GM12878 (cell line): ENCODE measurements at regions not wholly inside any gene's neighbourhood (a gene's known extent, or its start where the extent isn't known, plus 50 kb on each side); places are given as distances from the start of the nearest gene placed in this dataset.

Source experiments
- ATAC-seq: fragments of 200-7000 bp; cut with Tn5 transposase; 3 replicates; pipeline ENCODE4 v1.9.1; 2020; ENCODE audit warnings: mild to moderate bottlenecking, moderate library complexity
- BruUV-seq: library from RNA; stranded (reverse); fragments of 400-500 nt; replicated peaks from 2 replicates; lab custom pipeline; 2021; lab: Mats Ljungman, UMichigan
- CTCF ChIA-PET: fragments of 300-600 bp; sonication (Branson Sonifier 250); formaldehyde crosslinking; extraction: SDS; loops from one replicate; lab custom pipeline; 2021; ENCODE audit warnings: inconsistent platforms; lab: Yijun Ruan, JAX
- POLR2A ChIA-PET: fragments of 350-600 bp; formaldehyde crosslinking; extraction: SDS; loops from one replicate; lab custom pipeline; 2021; ENCODE audit warnings: inconsistent platforms; lab: Charles Lee
- RAD21 ChIA-PET: fragments of 300-600 bp; sonication (Branson Sonifier 250); formaldehyde crosslinking; loops from one replicate; lab custom pipeline; 2023; ENCODE audit warnings: antibody characterized with exemption; ENCODE audit not compliant: unreplicated experiment; lab: Charles Lee
- SMC1A ChIA-PET: fragments of 300-600 bp; sonication (Branson Sonifier 250); formaldehyde crosslinking; loops from one replicate; lab custom pipeline; 2023; ENCODE audit not compliant: unreplicated experiment, uncharacterized antibody; lab: Charles Lee
- DNase-seq: peaks from one replicate; pipeline ENCODE4 v3.0.0-alpha.2; 2011; ENCODE audit warnings: low read depth, low spot score
- FAIRE-seq: peaks from 3 replicates; lab custom pipeline; 2011; peaks lifted over from hg19 to GRCh38; lab: Jason Lieb, UNC
- H2AFZ ChIP-seq: 2 replicates; pipeline ENCODE4 v1.6.0; 2011; ENCODE audit warnings: low read depth, low read length, control low read depth; ENCODE audit not compliant: control insufficient read depth
- H3K27ac ChIP-seq: 2 replicates; pipeline ENCODE4 v1.5.1; 2011; ENCODE audit warnings: control low read depth; ENCODE audit not compliant: control insufficient read depth, insufficient read depth
- H3K27me3 ChIP-seq, 2 experiments: replicated peaks in 1 of 2; 2 replicates each; pipeline versions ENCODE4 v1.6.0 to v1.6.1; 2011; ENCODE audit warnings: low read length in 1 of 2; ENCODE audit not compliant: control insufficient read depth in 2 of 2, insufficient read depth in 2 of 2
- H3K36me3 ChIP-seq, 2 experiments: 2 replicates each; pipeline ENCODE4 v1.5.1; 2011; ENCODE audit warnings: low read length in 1 of 2; ENCODE audit not compliant: control insufficient read depth in 2 of 2, insufficient read depth in 2 of 2
- H3K4me1 ChIP-seq: 2 replicates; pipeline ENCODE4 v1.6.1; 2011; ENCODE audit warnings: mild to moderate bottlenecking, low read length, moderate library complexity, mixed read lengths; ENCODE audit not compliant: control insufficient read depth, insufficient read depth
- H3K4me2 ChIP-seq: 2 replicates; pipeline ENCODE4 v1.6.0; 2011; ENCODE audit warnings: control low read depth; ENCODE audit not compliant: control insufficient read depth, insufficient read depth
- H3K4me3 ChIP-seq: fragments of 200-600 bp; sonication (generic); 2 replicates; pipeline ENCODE4 v1.5.1; 2016
- H3K79me2 ChIP-seq: 2 replicates; pipeline ENCODE4 v1.6.0; 2011; ENCODE audit warnings: low read length; ENCODE audit not compliant: control insufficient read depth, insufficient read depth
- H3K9ac ChIP-seq: 2 replicates; pipeline ENCODE4 v1.8.0; 2011; ENCODE audit warnings: low read length, control low read depth, mixed read lengths; ENCODE audit not compliant: control insufficient read depth, insufficient read depth
- H3K9me3 ChIP-seq: replicated peaks from 3 replicates; pipeline ENCODE4 v1.5.1; 2011; ENCODE audit warnings: mild to moderate bottlenecking, low read length; ENCODE audit not compliant: control insufficient read depth, insufficient read depth
- H4K20me1 ChIP-seq: 2 replicates; pipeline ENCODE4 v1.6.0; 2011; ENCODE audit not compliant: control insufficient read depth, insufficient read depth
- ASH2L ChIP-seq: fragments of 300-600, 200-600 bp; sonication (generic); IDR thresholded peaks from 2 replicates; pipeline ENCODE4 v1.6.1; 2017; ENCODE audit warnings: low read depth, mild to moderate bottlenecking, borderline replicate concordance
- BMI1 ChIP-seq: fragments of 450-650 bp; IDR thresholded peaks from 2 replicates; pipeline ENCODE4 v1.6.1; 2016; ENCODE audit warnings: mild to moderate bottlenecking, moderate library complexity, borderline replicate concordance
- BRCA1 ChIP-seq: IDR thresholded peaks from 2 replicates; pipeline ENCODE4 v1.6.1; 2011; ENCODE audit warnings: low read depth, low read length, improper control_type of control experiment
- CREB1 ChIP-seq: IDR thresholded peaks from 2 replicates; pipeline ENCODE4 v1.6.1; 2012; ENCODE audit warnings: low read depth, mild to moderate bottlenecking, inconsistent platforms
- FOXK2 ChIP-seq: fragments of 450-650 bp; IDR thresholded peaks from 2 replicates; pipeline ENCODE4 v1.6.1; 2017; ENCODE audit warnings: mild to moderate bottlenecking, moderate library complexity
- GATAD2B ChIP-seq: fragments of 450-650 bp; conservative IDR thresholded peaks from 2 replicates; pipeline ENCODE4 v1.6.1; 2017; ENCODE audit warnings: low read depth, mild to moderate bottlenecking, moderate library complexity
- JUNB ChIP-seq: IDR thresholded peaks from 2 replicates; pipeline ENCODE4 v1.6.1; 2016; ENCODE audit warnings: antibody characterized with exemption, mild to moderate bottlenecking
- LARP7 ChIP-seq: fragments of 450-650 bp; IDR thresholded peaks from 2 replicates; pipeline ENCODE4 v1.6.1; 2017; ENCODE audit warnings: mild to moderate bottlenecking
- PAX5 ChIP-seq: IDR thresholded peaks from 2 replicates; pipeline ENCODE4 v1.6.1; 2011; ENCODE audit warnings: low read depth, low read length, borderline replicate concordance
- POLR2AphosphoS2 ChIP-seq: IDR thresholded peaks from 2 replicates; pipeline ENCODE4 v1.6.1; 2011; ENCODE audit warnings: low read depth, mild to moderate bottlenecking, low read length, improper control_type of control experiment, moderate library complexity
- RB1 ChIP-seq: fragments of 450-650 bp; formaldehyde crosslinking; IDR thresholded peaks from 2 replicates; pipeline ENCODE4 v1.6.1; 2017; ENCODE audit warnings: mild to moderate bottlenecking, borderline replicate concordance
- RCOR1 ChIP-seq: conservative IDR thresholded peaks from 2 replicates; pipeline ENCODE4 v1.6.1; 2012; ENCODE audit warnings: low read depth, low read length, improper control_type of control experiment
- ZBED1 ChIP-seq: IDR thresholded peaks from 2 replicates; pipeline ENCODE4 v1.6.1; 2016; ENCODE audit warnings: borderline replicate concordance
- WGBS: methylation state at CpG from one replicate; pipeline ENCODE4 v1.1.6; 2016; ENCODE audit warnings: low lambda C conversion rate; ENCODE audit not compliant: insufficient replicate concordance, insufficient coverage; ENCODE audit errors: missing lambda C conversion rate; 5-methylcytosine and 5-hydroxymethylcytosine counted together
- in situ Hi-C: fragments of 300-500 bp; cut with MboI; formaldehyde crosslinking; loops from 9 replicates; pipeline ENCODE4 v1.14.3; 2018; ENCODE audit warnings: mixed read lengths
- intact Hi-C: fragments of 100-400 bp; cut with micrococcal nuclease; formaldehyde crosslinking; loops from one replicate; pipeline ENCODE4 v1.14.2; 2022; ENCODE audit not compliant: unreplicated experiment
- TF ChIP-seq, protein P1 (sequence below): fragments of 450-650 bp; IDR thresholded peaks from 2 replicates; pipeline ENCODE4 v1.6.1; 2017; ENCODE audit warnings: antibody characterized with exemption, mild to moderate bottlenecking, moderate library complexity
- TF ChIP-seq, protein P2 (sequence below): fragments of 450-650 bp; IDR thresholded peaks from 2 replicates; pipeline ENCODE4 v1.6.1; 2016; ENCODE audit warnings: mild to moderate bottlenecking, moderate library complexity, borderline replicate concordance

GRCh38 chr13:55615081-55615480 is 1525.6 kb upstream of the PRR20A start:
- TF ChIP-seq ASH2L: no peak
- TF ChIP-seq GATAD2B: no peak
- no peak for TF ChIP-seq LARP7
- TF ChIP-seq RCOR1: no peak
- no peak for TF ChIP-seq JUNB
- no peak for TF ChIP-seq PAX5
- TF ChIP-seq, protein P1, sequence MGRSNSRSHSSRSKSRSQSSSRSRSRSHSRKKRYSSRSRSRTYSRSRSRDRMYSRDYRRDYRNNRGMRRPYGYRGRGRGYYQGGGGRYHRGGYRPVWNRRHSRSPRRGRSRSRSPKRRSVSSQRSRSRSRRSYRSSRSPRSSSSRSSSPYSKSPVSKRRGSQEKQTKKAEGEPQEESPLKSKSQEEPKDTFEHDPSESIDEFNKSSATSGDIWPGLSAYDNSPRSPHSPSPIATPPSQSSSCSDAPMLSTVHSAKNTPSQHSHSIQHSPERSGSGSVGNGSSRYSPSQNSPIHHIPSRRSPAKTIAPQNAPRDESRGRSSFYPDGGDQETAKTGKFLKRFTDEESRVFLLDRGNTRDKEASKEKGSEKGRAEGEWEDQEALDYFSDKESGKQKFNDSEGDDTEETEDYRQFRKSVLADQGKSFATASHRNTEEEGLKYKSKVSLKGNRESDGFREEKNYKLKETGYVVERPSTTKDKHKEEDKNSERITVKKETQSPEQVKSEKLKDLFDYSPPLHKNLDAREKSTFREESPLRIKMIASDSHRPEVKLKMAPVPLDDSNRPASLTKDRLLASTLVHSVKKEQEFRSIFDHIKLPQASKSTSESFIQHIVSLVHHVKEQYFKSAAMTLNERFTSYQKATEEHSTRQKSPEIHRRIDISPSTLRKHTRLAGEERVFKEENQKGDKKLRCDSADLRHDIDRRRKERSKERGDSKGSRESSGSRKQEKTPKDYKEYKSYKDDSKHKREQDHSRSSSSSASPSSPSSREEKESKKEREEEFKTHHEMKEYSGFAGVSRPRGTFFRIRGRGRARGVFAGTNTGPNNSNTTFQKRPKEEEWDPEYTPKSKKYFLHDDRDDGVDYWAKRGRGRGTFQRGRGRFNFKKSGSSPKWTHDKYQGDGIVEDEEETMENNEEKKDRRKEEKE: no peak
- no peak for TF ChIP-seq FOXK2
- no peak for TF ChIP-seq CREB1
- no peak for TF ChIP-seq ZBED1
- TF ChIP-seq POLR2AphosphoS2: no peak
- no peak for TF ChIP-seq BRCA1
- no peak for TF ChIP-seq BMI1
- TF ChIP-seq, protein P2, sequence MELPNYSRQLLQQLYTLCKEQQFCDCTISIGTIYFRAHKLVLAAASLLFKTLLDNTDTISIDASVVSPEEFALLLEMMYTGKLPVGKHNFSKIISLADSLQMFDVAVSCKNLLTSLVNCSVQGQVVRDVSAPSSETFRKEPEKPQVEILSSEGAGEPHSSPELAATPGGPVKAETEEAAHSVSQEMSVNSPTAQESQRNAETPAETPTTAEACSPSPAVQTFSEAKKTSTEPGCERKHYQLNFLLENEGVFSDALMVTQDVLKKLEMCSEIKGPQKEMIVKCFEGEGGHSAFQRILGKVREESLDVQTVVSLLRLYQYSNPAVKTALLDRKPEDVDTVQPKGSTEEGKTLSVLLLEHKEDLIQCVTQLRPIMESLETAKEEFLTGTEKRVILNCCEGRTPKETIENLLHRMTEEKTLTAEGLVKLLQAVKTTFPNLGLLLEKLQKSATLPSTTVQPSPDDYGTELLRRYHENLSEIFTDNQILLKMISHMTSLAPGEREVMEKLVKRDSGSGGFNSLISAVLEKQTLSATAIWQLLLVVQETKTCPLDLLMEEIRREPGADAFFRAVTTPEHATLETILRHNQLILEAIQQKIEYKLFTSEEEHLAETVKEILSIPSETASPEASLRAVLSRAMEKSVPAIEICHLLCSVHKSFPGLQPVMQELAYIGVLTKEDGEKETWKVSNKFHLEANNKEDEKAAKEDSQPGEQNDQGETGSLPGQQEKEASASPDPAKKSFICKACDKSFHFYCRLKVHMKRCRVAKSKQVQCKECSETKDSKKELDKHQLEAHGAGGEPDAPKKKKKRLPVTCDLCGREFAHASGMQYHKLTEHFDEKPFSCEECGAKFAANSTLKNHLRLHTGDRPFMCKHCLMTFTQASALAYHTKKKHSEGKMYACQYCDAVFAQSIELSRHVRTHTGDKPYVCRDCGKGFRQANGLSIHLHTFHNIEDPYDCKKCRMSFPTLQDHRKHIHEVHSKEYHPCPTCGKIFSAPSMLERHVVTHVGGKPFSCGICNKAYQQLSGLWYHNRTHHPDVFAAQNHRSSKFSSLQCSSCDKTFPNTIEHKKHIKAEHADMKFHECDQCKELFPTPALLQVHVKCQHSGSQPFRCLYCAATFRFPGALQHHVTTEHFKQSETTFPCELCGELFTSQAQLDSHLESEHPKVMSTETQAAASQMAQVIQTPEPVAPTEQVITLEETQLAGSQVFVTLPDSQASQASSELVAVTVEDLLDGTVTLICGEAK: no peak
- TF ChIP-seq RB1: no peak
- Histone ChIP-seq H3K36me3 (no peaks in the 10 kb centered on the region), H3K4me3 (no peak overlapping the region), H3K27ac (no peak overlapping the region), H3K4me1 (no peaks in the 10 kb centered on the region), H3K9me3 (no peaks in the 10 kb centered on the region), H2AFZ (no peak overlapping the region), H3K79me2 (no peaks in the 10 kb centered on the region), H3K4me2 (no peak overlapping the region), H4K20me1 (no peaks in the 10 kb centered on the region), H3K27me3 (no peaks in the 10 kb centered on the region), H3K9ac (no peak overlapping the region)
- BruUV-seq: no TSS peak
- DNase-seq: no peak
- WGBS: 0% methylated on average over 1 of the region's 1 CpG
- intact Hi-C loops: no loop called here
- FAIRE-seq: no peak
- no peak for ATAC-seq
- POLR2A ChIA-PET: no interaction called here
- CTCF ChIA-PET: no interaction called here
- in situ Hi-C loops: no loop called here
- RAD21 ChIA-PET: no interaction called here
- SMC1A ChIA-PET: no interaction called here
